Renal cortical epithelial cell (primary cell): ENCODE measurements at regions not wholly inside any gene's neighbourhood (a gene's known extent, or its start where the extent isn't known, plus 50 kb on each side); places are given as distances from the start of the nearest gene placed in this dataset.
A peak's percentile ranks its signal among the peaks of the same experiment; 100 is the strongest.

Source experiments
- DNase-seq: peaks from one replicate; pipeline ENCODE4 v3.0.0-alpha.2; 2011; ENCODE audit warnings: low read depth

- no peak for DNase-seq
Observed at GRCh38 chr4:43243433-43244116, 351.1 kb downstream of the GRXCR1 start.

- no peak for DNase-seq
Observed at GRCh38 chr4:43244688-43245382, 352.3 kb downstream of the GRXCR1 start.

- no peak for DNase-seq
Observed at GRCh38 chr4:43251841-43252240, 359.3 kb downstream of the GRXCR1 start.

GRCh38 chr4:43253541-43253940 is 361.0 kb downstream of the GRXCR1 start:
- DNase-seq, result no peak

- no peak for DNase-seq
Observed at GRCh38 chr4:43264730-43265129, 372.2 kb downstream of the GRXCR1 start.

- no peak for DNase-seq
Observed at GRCh38 chr4:43271946-43272345, 379.4 kb downstream of the GRXCR1 start.

GRCh38 chr4:43274376-43274775 is 381.9 kb downstream of the GRXCR1 start:
- no peak for DNase-seq

- no peak for DNase-seq
Observed at GRCh38 chr4:43275779-43276178, 383.3 kb downstream of the GRXCR1 start.

GRCh38 chr4:43276321-43276720 is 383.8 kb downstream of the GRXCR1 start:
- no peak for DNase-seq

- no peak for DNase-seq
Observed at GRCh38 chr4:43277003-43277402, 384.5 kb downstream of the GRXCR1 start.

- DNase-seq, result no peak
Observed at GRCh38 chr4:43282534-43282933, 390.0 kb downstream of the GRXCR1 start.

GRCh38 chr4:43286137-43286536 is 393.6 kb downstream of the GRXCR1 start:
- DNase-seq, result no peak

GRCh38 chr4:43296946-43297528 is 404.5 kb downstream of the GRXCR1 start:
- DNase-seq, result no peak

GRCh38 chr4:43316813-43317212 is 424.3 kb downstream of the GRXCR1 start:
- DNase-seq, result peak; percentile 13

GRCh38 chr4:43325220-43325967 is 432.9 kb downstream of the GRXCR1 start:
- DNase-seq, result no peak

GRCh38 chr4:43330288-43330687 is 437.8 kb downstream of the GRXCR1 start:
- peak; percentile 37 for DNase-seq

GRCh38 chr4:43331226-43332051 is 438.9 kb downstream of the GRXCR1 start:
- peak; percentile 67 for DNase-seq

GRCh38 chr4:43332052-43332425 is 439.5 kb downstream of the GRXCR1 start:
- DNase-seq, result peak; percentile 15

- DNase-seq, result peak; percentile 37
Observed at GRCh38 chr4:43337707-43338106, 445.2 kb downstream of the GRXCR1 start.

GRCh38 chr4:43339435-43339834 is 446.9 kb downstream of the GRXCR1 start:
- peak; percentile 87 for DNase-seq

GRCh38 chr4:43341741-43342140 is 449.2 kb downstream of the GRXCR1 start:
- DNase-seq, result no peak

GRCh38 chr4:43343298-43343697 is 450.8 kb downstream of the GRXCR1 start:
- no peak for DNase-seq
